Chondrocyte (in vitro differentiated cells): ENCODE measurements at regions not wholly inside any gene's neighbourhood (a gene's known extent, or its start where the extent isn't known, plus 50 kb on each side); places are given as distances from the start of the nearest gene placed in this dataset.

Source experiments
- DNase-seq: peaks from one replicate; pipeline ENCODE4 v3.0.0; 2021; ENCODE audit warnings: mixed read lengths, low spot score
- H3K27ac Mint-ChIP-seq: one replicate; pipeline ENCODE4 v1.8.0; 2021; ENCODE audit warnings: mild to moderate bottlenecking, moderate library complexity, mixed read lengths; ENCODE audit not compliant: unreplicated experiment
- H3K27me3 Mint-ChIP-seq: 2 replicates; pipeline ENCODE4 v1.8.0; 2021; ENCODE audit warnings: low read depth, mixed read lengths
- H3K36me3 Mint-ChIP-seq: 2 replicates; pipeline ENCODE4 v1.8.0; 2021; ENCODE audit warnings: low read depth, mixed read lengths
- H3K4me1 Mint-ChIP-seq: 2 replicates; pipeline ENCODE4 v1.8.0; 2021; ENCODE audit warnings: low read depth, mild to moderate bottlenecking, mixed read lengths
- H3K4me3 Mint-ChIP-seq: one replicate; pipeline ENCODE4 v1.8.0; 2021; ENCODE audit warnings: mild to moderate bottlenecking, moderate library complexity, mixed read lengths; ENCODE audit not compliant: unreplicated experiment
- H3K9me3 Mint-ChIP-seq: 2 replicates; pipeline ENCODE4 v1.8.0; 2021; ENCODE audit warnings: low read depth, mixed read lengths
- TF ChIP-seq, protein P1 (sequence below): fragments of 200-600 bp; sonication (generic); IDR thresholded peaks from 2 replicates; pipeline ENCODE4 v1.5.0; 2021; ENCODE audit warnings: antibody characterized with exemption, mild to moderate bottlenecking, moderate library complexity

GRCh38 chr6:100980949-100981348 is 99.8 kb upstream of the ASCC3 start:
- DNase-seq: no peak
- Mint-ChIP-seq H3K9me3 (peaks cover 7% of the 10 kb centered on the region), H3K4me3 (no peak overlapping the region), H3K36me3 (no peaks in the 10 kb centered on the region), H3K4me1 (no peaks in the 10 kb centered on the region), H3K27ac (no peak overlapping the region), H3K27me3 (peaks cover 4% of the 10 kb centered on the region)
- TF ChIP-seq, protein P1, sequence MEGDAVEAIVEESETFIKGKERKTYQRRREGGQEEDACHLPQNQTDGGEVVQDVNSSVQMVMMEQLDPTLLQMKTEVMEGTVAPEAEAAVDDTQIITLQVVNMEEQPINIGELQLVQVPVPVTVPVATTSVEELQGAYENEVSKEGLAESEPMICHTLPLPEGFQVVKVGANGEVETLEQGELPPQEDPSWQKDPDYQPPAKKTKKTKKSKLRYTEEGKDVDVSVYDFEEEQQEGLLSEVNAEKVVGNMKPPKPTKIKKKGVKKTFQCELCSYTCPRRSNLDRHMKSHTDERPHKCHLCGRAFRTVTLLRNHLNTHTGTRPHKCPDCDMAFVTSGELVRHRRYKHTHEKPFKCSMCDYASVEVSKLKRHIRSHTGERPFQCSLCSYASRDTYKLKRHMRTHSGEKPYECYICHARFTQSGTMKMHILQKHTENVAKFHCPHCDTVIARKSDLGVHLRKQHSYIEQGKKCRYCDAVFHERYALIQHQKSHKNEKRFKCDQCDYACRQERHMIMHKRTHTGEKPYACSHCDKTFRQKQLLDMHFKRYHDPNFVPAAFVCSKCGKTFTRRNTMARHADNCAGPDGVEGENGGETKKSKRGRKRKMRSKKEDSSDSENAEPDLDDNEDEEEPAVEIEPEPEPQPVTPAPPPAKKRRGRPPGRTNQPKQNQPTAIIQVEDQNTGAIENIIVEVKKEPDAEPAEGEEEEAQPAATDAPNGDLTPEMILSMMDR: no peak

DNA sequence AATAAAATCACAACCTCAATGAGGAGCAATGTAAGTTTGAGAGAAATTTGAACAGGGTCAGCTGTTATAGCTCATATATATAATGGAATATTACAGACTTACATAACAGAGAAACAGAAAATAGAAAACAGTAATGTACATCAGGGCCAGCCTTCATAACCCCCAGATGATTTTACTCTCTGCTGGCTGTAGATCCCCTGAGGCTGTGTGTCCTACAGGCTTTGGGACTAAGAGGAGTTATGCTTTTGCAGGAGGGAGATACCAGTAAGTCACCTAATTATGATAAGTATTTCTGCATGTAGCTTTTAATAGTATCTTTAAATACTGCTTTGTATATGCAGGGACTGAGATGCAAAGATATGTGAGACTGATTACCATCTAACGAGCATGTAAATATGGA is 105.8 kb upstream of the ASCC3 start:
- no peak overlapping the region for H3K27ac Mint-ChIP-seq

DNA sequence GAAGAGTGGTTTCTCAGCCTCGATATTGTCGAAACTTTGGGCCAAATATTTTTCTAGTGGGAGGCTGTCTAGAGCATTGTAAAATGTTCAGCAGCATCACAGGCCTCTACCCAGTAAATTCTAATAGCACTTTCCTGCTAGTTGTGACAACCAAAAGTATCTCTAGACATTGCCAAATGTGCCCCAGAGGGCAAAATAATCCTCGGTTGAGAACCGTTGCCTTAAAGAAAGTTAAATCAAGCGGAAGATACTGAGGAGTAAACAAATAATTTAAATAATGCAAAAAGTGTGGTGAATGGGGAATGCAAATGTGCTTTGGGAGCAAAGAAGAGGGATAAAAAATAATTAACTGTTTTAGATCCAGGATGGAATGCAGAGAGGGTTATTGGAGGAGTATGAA is 106.4 kb upstream of the ASCC3 start:
- H3K4me1 Mint-ChIP-seq: no peaks in the 10 kb centered on the region
- H3K27me3 Mint-ChIP-seq: no peaks in the 10 kb centered on the region
- H3K36me3 Mint-ChIP-seq: no peaks in the 10 kb centered on the region
- DNase-seq: no peak
- no peak overlapping the region for H3K27ac Mint-ChIP-seq
- H3K4me3 Mint-ChIP-seq: no peak overlapping the region
- TF ChIP-seq, protein P1: no peak
- H3K9me3 Mint-ChIP-seq: peaks cover 7% of the 10 kb centered on the region

More for the DNA sequence above, 105.8 kb upstream of the ASCC3 start:
- H3K36me3 Mint-ChIP-seq: no peaks in the 10 kb centered on the region
- TF ChIP-seq, protein P1: no peak
- no peak overlapping the region for H3K4me3 Mint-ChIP-seq
- H3K4me1 Mint-ChIP-seq: no peaks in the 10 kb centered on the region
- H3K9me3 Mint-ChIP-seq: peaks cover 6% of the 10 kb centered on the region
- no peak for DNase-seq
- no peaks in the 10 kb centered on the region for H3K27me3 Mint-ChIP-seq

DNA sequence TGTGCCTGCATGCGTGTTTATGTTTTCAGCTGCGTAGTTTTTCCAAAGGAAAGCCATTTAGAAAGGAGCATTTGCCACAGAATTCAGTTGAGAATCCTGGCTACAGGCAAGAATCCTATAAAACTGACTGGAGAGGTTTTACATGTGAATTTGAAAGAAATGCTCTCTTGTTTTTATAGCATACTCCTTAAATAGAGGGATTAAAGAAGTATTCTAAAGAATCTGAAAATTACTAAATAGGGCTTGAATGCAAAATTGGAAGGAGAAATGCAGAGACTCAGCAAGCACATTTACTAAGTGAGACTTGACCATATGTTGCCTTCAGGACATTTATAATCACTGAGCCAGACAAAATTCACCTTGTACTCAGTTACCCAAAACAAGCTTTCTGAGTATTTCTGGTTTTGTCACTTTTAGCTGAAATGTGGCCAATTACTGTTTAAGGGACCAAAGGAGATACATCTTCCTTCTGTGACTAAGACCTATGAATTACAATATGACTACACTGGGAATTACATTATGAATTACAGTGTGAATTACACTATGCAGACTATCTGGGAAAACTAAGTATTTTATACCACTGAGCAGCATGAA is 107.4 kb upstream of the ASCC3 start:
- DNase-seq: no peak
- H3K36me3 Mint-ChIP-seq: no peaks in the 10 kb centered on the region
- no peaks in the 10 kb centered on the region for H3K27me3 Mint-ChIP-seq
- TF ChIP-seq, protein P1: no peak
- H3K4me3 Mint-ChIP-seq: no peak overlapping the region
- H3K9me3 Mint-ChIP-seq: peaks cover 4% of the 10 kb centered on the region
- H3K27ac Mint-ChIP-seq: no peak overlapping the region
- H3K4me1 Mint-ChIP-seq: peaks cover 2% of the 10 kb centered on the region

GRCh38 chr6:100990070-100990469 is 108.9 kb upstream of the ASCC3 start:
- Mint-ChIP-seq H3K9me3 (peaks cover 3% of the 10 kb centered on the region), H3K36me3 (no peaks in the 10 kb centered on the region), H3K4me3 (no peak overlapping the region), H3K27me3 (no peaks in the 10 kb centered on the region), H3K4me1 (peaks cover 9% of the 10 kb centered on the region), H3K27ac (no peak overlapping the region)
- DNase-seq: no peak
- TF ChIP-seq, protein P1: no peak
